ELR (cell line): ENCODE measurements at regions not wholly inside any gene's neighbourhood (a gene's known extent, or its start where the extent isn't known, plus 50 kb on each side); places are given as distances from the start of the nearest gene placed in this dataset.

Experiments used
- DNase-seq: peaks from one replicate; pipeline ENCODE4 v3.0.0-alpha.2; 2015; ENCODE audit warnings: low read depth

- DNase-seq = no peak
Observed at GRCh38 chr15:91678003-91678402, 175.5 kb upstream of the SLCO3A1 start.

- DNase-seq = no peak
Observed at GRCh38 chr15:91679447-91679846, 174.1 kb upstream of the SLCO3A1 start.

GRCh38 chr15:91685436-91685835 is 168.1 kb upstream of the SLCO3A1 start:
- DNase-seq = no peak

DNA sequence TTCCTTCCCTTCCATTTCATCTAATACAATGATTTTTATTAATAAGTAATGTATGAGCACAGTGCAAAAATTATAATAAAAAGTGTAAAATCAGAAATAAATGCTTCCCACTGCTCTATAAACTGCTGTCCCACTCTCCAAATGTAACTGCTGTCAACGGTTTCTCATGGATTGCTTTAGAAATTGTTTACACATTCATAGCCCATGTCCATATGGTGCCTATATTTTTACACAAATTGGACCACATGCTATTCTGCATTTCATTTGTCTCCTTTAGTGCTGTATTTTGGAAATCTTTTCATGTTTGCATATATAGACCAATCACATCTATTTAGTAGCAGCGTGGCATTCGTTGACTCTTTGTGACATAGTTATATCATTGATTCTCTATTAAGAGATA is 164.7 kb upstream of the SLCO3A1 start:
- DNase-seq = no peak

DNA sequence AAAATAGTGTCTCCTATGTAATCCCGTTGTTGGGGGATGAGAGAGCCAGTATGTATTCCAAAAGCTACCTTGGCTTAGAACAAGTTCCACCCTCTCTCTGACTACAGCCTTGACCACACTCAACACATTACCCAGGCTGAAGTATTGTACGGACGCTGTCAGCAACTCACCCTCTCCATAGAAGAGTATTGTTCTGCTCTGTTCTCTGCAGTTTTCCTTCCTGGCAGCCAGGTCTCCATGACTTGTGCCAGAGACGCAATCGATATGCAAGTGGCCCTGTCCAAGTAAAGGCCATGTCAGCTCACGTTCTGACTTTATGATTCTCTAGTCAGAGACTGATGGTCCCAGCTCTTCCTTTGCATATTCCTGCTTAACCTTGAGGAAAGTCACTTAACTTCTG is 164.1 kb upstream of the SLCO3A1 start:
- no peak for DNase-seq

GRCh38 chr15:91692596-91692995 is 160.9 kb upstream of the SLCO3A1 start:
- DNase-seq = no peak

DNA sequence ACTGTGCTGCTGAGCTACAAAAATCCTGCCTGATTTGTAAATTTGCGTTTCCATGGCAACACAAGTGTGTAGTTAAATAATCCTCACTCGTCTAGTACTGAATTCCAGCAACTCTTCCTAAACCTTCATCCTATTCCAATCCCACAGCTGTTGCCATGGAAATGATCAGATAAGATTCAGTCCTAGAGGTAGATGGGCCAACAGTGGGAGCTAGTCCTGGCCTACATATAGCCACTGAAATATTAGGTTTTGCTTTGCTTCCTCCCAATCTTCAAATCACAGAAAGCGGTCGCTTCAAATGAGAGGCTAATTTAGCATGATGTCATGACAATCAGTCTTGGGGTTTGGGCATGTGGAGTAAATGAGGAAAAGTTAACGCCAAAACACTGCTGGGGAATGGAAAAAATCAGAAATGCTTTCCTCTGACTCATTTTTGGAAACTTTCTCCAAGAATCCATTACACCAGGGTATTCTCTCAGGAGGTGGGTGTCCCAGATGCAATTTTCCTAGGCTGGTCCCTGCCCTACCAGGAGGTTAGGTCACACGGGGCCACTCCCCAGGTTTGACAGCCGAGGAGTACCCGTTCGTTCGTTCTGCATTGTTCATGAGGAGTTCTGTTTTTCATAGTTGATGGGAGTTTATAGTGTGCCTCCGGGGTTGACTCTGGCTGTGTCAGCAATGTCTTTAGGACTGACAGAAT is 159.2 kb upstream of the SLCO3A1 start:
- DNase-seq = no peak

DNA sequence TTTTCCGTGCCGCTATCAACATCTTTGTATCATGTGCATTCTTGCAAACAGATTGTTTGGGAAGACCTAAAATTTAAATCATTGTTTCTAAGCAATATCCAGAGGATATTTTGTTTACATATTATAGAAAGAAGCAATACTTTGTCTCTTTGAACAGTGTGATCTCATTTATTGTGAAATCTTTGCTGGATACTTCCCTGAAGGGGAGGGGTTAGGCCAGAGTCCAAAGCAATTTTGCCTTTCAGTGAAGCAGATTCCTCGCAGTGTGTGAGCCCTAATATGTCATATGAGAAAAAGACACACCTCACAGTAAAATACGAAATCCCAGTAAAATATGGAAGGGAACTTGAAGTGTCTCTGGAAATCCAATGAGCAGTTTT is 158.7 kb upstream of the SLCO3A1 start:
- no peak for DNase-seq

GRCh38 chr15:91695799-91696198 is 157.7 kb upstream of the SLCO3A1 start:
- no peak for DNase-seq

DNA sequence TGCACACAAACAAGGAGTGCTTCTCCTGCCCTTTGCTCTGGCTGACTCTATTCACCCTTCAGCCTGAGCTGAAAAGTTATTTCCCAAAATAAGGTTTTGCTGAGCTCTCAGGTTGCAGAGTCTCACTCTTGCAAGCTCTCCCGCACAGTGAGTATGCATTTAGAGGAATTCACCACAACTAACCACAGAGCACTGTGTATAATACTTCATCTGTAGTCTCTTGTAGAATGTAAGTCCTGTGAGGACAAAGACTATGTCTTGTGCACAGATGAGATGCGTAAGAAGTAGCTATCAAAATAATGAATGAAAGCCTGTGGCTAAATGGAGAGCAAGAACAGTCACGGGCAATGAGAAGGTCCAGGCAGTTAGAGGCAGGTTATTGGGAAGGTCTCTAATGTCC is 156.5 kb upstream of the SLCO3A1 start:
- no peak for DNase-seq

DNA sequence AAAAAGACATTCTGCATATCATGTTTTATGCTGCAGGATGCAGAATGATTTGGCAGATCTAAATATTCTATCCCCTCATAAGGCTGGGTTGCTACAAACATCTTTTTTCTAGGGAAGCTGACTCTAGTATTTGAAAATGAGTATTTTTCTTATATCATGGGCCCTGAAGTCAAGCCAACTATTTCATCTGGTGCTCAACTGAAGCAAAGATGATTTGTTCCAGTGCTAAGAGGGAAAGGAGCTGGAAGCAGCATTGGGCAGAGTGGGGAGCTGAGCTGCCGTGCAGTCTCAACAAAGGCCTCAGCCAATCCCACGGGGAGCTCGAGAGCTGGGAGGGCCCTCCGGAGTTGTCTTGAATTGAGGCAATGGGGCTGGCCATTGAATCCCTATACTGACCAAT is 155.3 kb upstream of the SLCO3A1 start:
- DNase-seq = no peak

DNA sequence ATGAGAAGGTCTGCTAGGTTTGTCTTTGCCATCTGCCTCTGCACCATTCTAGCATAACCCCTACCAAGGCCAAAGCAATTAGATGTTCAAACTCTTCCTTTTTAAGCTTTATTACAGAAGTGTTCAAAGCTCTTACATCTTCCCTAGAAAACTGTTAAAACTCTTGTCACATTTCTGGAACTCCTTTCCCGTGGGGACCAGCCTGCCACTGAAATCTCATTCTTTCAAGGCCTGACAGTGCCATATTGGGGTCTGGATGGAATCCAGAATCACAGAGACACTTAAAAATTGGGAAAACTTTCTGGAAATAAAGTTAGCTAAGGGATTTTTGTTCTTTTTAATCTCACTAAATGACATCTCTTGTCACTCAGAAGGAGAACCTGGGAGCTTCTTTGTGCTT is 153.8 kb upstream of the SLCO3A1 start:
- no peak for DNase-seq

DNA sequence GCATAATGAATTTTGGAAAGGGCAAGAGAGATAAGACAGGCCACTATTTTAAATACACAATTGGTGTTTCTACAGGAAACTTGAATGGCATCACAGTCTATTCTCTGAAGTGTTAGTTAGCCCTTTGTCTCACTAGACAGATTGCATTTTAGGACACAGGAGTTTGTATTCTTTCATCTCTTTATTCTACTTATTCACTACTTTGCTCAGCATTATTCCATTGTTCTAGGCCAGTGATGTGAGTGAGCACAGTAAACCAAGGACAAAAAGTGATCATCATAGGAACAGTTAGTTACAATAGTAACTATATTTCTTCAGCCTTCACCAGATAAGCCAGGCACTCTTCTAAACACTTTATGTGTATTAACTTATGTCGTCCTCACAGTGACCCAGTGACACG is 150.2 kb upstream of the SLCO3A1 start:
- DNase-seq = no peak

GRCh38 chr15:91704343-91704742 is 149.2 kb upstream of the SLCO3A1 start:
- DNase-seq = no peak

DNA sequence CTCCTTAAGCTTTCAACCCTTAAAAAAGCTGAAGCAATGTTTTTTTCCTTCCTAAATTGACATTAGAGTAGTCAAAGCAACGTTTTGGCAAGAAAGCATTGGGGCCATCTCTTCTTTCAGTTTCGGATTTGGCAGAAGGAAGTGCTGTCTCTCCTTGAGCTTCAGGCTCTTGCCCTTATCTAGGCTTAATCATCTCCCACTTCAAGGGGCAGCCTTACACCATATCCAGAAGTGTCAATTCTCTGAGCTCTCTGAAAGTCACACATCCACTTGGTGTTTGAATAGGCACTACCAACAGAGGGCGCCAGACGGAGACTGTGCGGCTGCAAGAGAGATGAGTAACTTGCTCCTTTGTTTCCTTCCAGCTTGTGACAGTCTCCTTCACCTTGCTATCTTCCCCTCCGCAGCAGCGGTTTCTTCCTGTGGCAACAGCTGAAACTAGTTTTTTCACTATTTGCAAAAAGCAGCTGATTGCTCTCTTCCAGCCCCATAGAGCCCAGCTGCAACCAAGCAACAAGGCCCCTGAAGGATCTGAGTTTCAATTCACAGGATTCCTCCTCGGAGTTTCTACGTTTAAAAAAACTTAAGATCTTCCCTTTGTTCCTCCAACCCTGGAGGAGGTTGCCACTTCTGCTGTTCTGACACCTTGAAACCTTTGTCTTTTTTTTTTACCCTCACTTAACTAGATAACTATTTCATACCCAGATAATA is 147.0 kb upstream of the SLCO3A1 start:
- DNase-seq = peak; percentile 28

- no peak for DNase-seq
Observed at GRCh38 chr15:91710080-91710698, 143.3 kb upstream of the SLCO3A1 start.

GRCh38 chr15:91711384-91712033 is 142.0 kb upstream of the SLCO3A1 start:
- DNase-seq = no peak

GRCh38 chr15:91712286-91712685 is 141.2 kb upstream of the SLCO3A1 start:
- no peak for DNase-seq

GRCh38 chr15:91716536-91716935 is 137.0 kb upstream of the SLCO3A1 start:
- DNase-seq = no peak

- no peak for DNase-seq
Observed at GRCh38 chr15:91717811-91718210, 135.7 kb upstream of the SLCO3A1 start.

GRCh38 chr15:91723959-91724358 is 129.5 kb upstream of the SLCO3A1 start:
- DNase-seq = no peak

- no peak for DNase-seq
Observed at GRCh38 chr15:91733661-91734060, 119.8 kb upstream of the SLCO3A1 start.
